ENCODE measurements at regions not wholly inside any gene's neighbourhood (a gene's known extent, or its start where the extent isn't known, plus 50 kb on each side); places are given as distances from the start of the nearest gene placed in this dataset.

DNA sequence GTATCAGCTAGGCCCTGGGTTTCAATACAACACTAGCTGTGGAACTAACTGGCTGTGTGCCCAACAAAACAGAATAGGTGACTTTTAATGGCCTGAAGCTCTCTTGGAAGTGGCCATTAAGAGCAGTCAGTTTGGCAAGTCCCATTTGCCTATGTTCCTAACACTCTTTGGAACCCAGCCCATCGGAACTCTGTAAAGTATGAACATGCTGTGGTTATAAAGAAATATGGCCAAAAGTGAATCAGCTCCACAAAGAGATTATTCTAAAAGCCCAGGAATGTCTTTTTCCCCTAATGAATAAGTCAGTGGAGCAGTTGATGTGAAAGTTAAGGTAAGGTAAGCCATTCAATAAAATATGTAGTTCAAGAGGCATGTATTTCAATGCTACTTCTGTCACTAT lies 223.7 kb upstream of the ADAMTS5 start:
- Histone ChIP-seq H3K4me3 (ENCODE audit: insufficient read depth, low read length, poor library complexity, severe bottlenecking) (no peak overlapping the region), H4K20me1 (ENCODE audit: low read depth, low read length) (no peaks in the 10 kb centered on the region), H3F3A (ENCODE audit: insufficient read depth) (no peaks in the 10 kb centered on the region), H3K9me3 (ENCODE audit: insufficient read depth, low read length) (no peaks in the 10 kb centered on the region), H3K27me3 (ENCODE audit: low read length) (no peaks in the 10 kb centered on the region), H3K9ac (ENCODE audit: low read length) (no peak overlapping the region), H3K4me2 (ENCODE audit: low read depth, low read length, poor library complexity, severe bottlenecking) (no peak overlapping the region), H3K79me2 (ENCODE audit: insufficient read depth, low read length) (no peaks in the 10 kb centered on the region), H2AFZ (ENCODE audit: low read depth, low read length, severe bottlenecking) (no peak overlapping the region), H3K9me2 (replicated peaks; ENCODE audit: insufficient read depth, low read length) (no peaks in the 10 kb centered on the region), H3K36me3 (ENCODE audit: low read length) (no peaks in the 10 kb centered on the region), H3K27ac (ENCODE audit: low read depth, low read length) (no peak overlapping the region)
- TF ChIP-seq EZH2phosphoT487 (conservative IDR thresholded peaks at IDR 0.05; ENCODE audit: low read length), result no peak
- TF ChIP-seq CTCF (IDR thresholded peaks at IDR 0.05; ENCODE audit: insufficient read depth, low read length, poor library complexity, severe bottlenecking), result no peak

- Histone ChIP-seq H3K9me3 (ENCODE audit: insufficient read depth, low read length) (no peaks in the 10 kb centered on the region), H3K4me2 (ENCODE audit: low read depth, low read length, poor library complexity, severe bottlenecking) (no peak overlapping the region), H3K9ac (ENCODE audit: low read length) (no peak overlapping the region), H3K36me3 (ENCODE audit: low read length) (no peaks in the 10 kb centered on the region), H3F3A (ENCODE audit: insufficient read depth) (no peaks in the 10 kb centered on the region), H3K27ac (ENCODE audit: low read depth, low read length) (no peak overlapping the region), H3K27me3 (ENCODE audit: low read length) (no peaks in the 10 kb centered on the region), H4K20me1 (ENCODE audit: low read depth, low read length) (no peaks in the 10 kb centered on the region), H2AFZ (ENCODE audit: low read depth, low read length, severe bottlenecking) (no peak overlapping the region), H3K9me2 (replicated peaks; ENCODE audit: insufficient read depth, low read length) (no peaks in the 10 kb centered on the region), H3K79me2 (ENCODE audit: insufficient read depth, low read length) (no peaks in the 10 kb centered on the region), H3K4me3 (ENCODE audit: insufficient read depth, low read length, poor library complexity, severe bottlenecking) (no peak overlapping the region)
- TF ChIP-seq EZH2phosphoT487 (conservative IDR thresholded peaks at IDR 0.05; ENCODE audit: low read length) (no peak), CTCF (IDR thresholded peaks at IDR 0.05; ENCODE audit: insufficient read depth, low read length, poor library complexity, severe bottlenecking) (no peak)
Observed at GRCh38 chr21:27189870-27190269, 223.0 kb upstream of the ADAMTS5 start.

DNA sequence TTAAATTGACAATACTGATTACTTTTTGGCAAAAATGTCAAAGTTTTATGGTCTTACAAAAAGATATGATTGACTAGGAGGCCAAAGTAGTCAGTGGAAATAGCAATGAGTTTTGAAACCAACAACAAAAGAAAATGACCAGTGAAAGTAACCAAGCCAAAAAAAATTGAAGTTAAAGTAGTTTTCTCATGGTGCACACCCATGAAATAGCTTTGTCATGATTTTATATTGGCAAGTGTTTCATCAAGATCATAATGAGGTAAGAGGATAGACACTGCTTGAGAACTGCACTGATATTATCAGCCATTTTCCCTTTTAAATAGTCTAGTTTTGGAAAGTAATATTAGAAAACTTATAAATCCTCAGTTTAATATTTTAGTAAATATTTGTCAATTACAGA lies 206.2 kb upstream of the ADAMTS5 start:
- H3K4me3 ChIP-seq (ENCODE audit: insufficient read depth, low read length, poor library complexity, severe bottlenecking), result no peak overlapping the region
- no peaks in the 10 kb centered on the region for H3K36me3 ChIP-seq (ENCODE audit: low read length)
- H3K27ac ChIP-seq (ENCODE audit: low read depth, low read length), result no peak overlapping the region
- no peak overlapping the region for H2AFZ ChIP-seq (ENCODE audit: low read depth, low read length, severe bottlenecking)
- TF ChIP-seq CTCF (IDR thresholded peaks at IDR 0.05; ENCODE audit: insufficient read depth, low read length, poor library complexity, severe bottlenecking) (no peak), EZH2phosphoT487 (conservative IDR thresholded peaks at IDR 0.05; ENCODE audit: low read length) (no peak)
- H3K9ac ChIP-seq (ENCODE audit: low read length), result no peak overlapping the region
- H3F3A ChIP-seq (ENCODE audit: insufficient read depth), result no peaks in the 10 kb centered on the region
- no peaks in the 10 kb centered on the region for H3K27me3 ChIP-seq (ENCODE audit: low read length)
- H4K20me1 ChIP-seq (ENCODE audit: low read depth, low read length), result no peaks in the 10 kb centered on the region
- no peaks in the 10 kb centered on the region for H3K9me2 ChIP-seq (replicated peaks; ENCODE audit: insufficient read depth, low read length)
- no peaks in the 10 kb centered on the region for H3K79me2 ChIP-seq (ENCODE audit: insufficient read depth, low read length)
- no peak overlapping the region for H3K4me2 ChIP-seq (ENCODE audit: low read depth, low read length, poor library complexity, severe bottlenecking)
- H3K9me3 ChIP-seq (ENCODE audit: insufficient read depth, low read length), result no peaks in the 10 kb centered on the region

GRCh38 chr21:27171707-27172106 lies 204.8 kb upstream of the ADAMTS5 start:
- Histone ChIP-seq H3K9me2 (replicated peaks; ENCODE audit: insufficient read depth, low read length) (no peaks in the 10 kb centered on the region), H3K27ac (ENCODE audit: low read depth, low read length) (no peak overlapping the region), H3K27me3 (ENCODE audit: low read length) (no peaks in the 10 kb centered on the region), H3F3A (ENCODE audit: insufficient read depth) (no peaks in the 10 kb centered on the region), H2AFZ (ENCODE audit: low read depth, low read length, severe bottlenecking) (no peak overlapping the region), H3K4me3 (ENCODE audit: insufficient read depth, low read length, poor library complexity, severe bottlenecking) (no peak overlapping the region), H3K79me2 (ENCODE audit: insufficient read depth, low read length) (no peaks in the 10 kb centered on the region), H4K20me1 (ENCODE audit: low read depth, low read length) (no peaks in the 10 kb centered on the region), H3K36me3 (ENCODE audit: low read length) (no peaks in the 10 kb centered on the region), H3K9me3 (ENCODE audit: insufficient read depth, low read length) (no peaks in the 10 kb centered on the region), H3K9ac (ENCODE audit: low read length) (no peak overlapping the region), H3K4me2 (ENCODE audit: low read depth, low read length, poor library complexity, severe bottlenecking) (no peak overlapping the region)
- TF ChIP-seq EZH2phosphoT487 (conservative IDR thresholded peaks at IDR 0.05; ENCODE audit: low read length) (no peak), CTCF (IDR thresholded peaks at IDR 0.05; ENCODE audit: insufficient read depth, low read length, poor library complexity, severe bottlenecking) (no peak)
